ENCODE measurements at regions not wholly inside any gene's neighbourhood (a gene's known extent, or its start where the extent isn't known, plus 50 kb on each side); places are given as distances from the start of the nearest gene placed in this dataset.

- H3K4me2 ChIP-seq (ENCODE audit: low read length), result no peak overlapping the region
- no peaks in the 10 kb centered on the region for H3K79me2 ChIP-seq (ENCODE audit: low read length)
- TF ChIP-seq CTCF (IDR thresholded peaks at IDR 0.05; ENCODE audit: low read depth, low read length), result no peak
- TF ChIP-seq EZH2phosphoT487 (IDR thresholded peaks at IDR 0.05; ENCODE audit: low read depth), result no peak
Measured at GRCh38 chr2:45203400-45203799, 194.1 kb upstream of the SIX2 start.

GRCh38 chr2:45199973-45200372 is 190.7 kb upstream of the SIX2 start:
- TF ChIP-seq CTCF (IDR thresholded peaks at IDR 0.05; ENCODE audit: low read depth, low read length) (no peak), EZH2phosphoT487 (IDR thresholded peaks at IDR 0.05; ENCODE audit: low read depth) (no peak)
- Histone ChIP-seq H3K36me3 (replicated peaks; ENCODE audit: low read depth, low read length) (no peaks in the 10 kb centered on the region), H3K9ac (ENCODE audit: low read length) (no peak overlapping the region), H3K4me2 (ENCODE audit: low read length) (no peak overlapping the region), H3K27me3 (ENCODE audit: low read depth, low read length) (peaks cover 14% of the 10 kb centered on the region), H3K9me3 (ENCODE audit: insufficient read depth, low read length) (no peaks in the 10 kb centered on the region), H2AFZ (ENCODE audit: low read depth, low read length) (no peak overlapping the region), H3K4me1 (ENCODE audit: low read length) (no peaks in the 10 kb centered on the region), H3K79me2 (ENCODE audit: low read length) (no peaks in the 10 kb centered on the region), H4K20me1 (ENCODE audit: insufficient read depth, low read length) (no peaks in the 10 kb centered on the region), H3K27ac (ENCODE audit: low read length) (no peak overlapping the region), H3K4me3 (ENCODE audit: low read length) (no peak overlapping the region)

More at GRCh38 chr2:45203400-45203799, 194.1 kb upstream of the SIX2 start:
- H3K4me3 ChIP-seq (ENCODE audit: low read length), result no peak overlapping the region
- peaks cover 10% of the 10 kb centered on the region; the same call in 1 of the 2 replicates for H3K27me3 ChIP-seq (ENCODE audit: low read depth, low read length)
- H3K36me3 ChIP-seq (replicated peaks; ENCODE audit: low read depth, low read length), result no peaks in the 10 kb centered on the region
- no peak overlapping the region for H2AFZ ChIP-seq (ENCODE audit: low read depth, low read length)
- H3K4me1 ChIP-seq (ENCODE audit: low read length), result no peaks in the 10 kb centered on the region
- H3K27ac ChIP-seq (ENCODE audit: low read length), result no peak overlapping the region
- H4K20me1 ChIP-seq (ENCODE audit: insufficient read depth, low read length), result no peaks in the 10 kb centered on the region
- H3K9ac ChIP-seq (ENCODE audit: low read length), result no peak overlapping the region
- H3K9me3 ChIP-seq (ENCODE audit: insufficient read depth, low read length), result no peaks in the 10 kb centered on the region

GRCh38 chr2:45195916-45196315 is 186.7 kb upstream of the SIX2 start:
- Histone ChIP-seq H3K27ac (ENCODE audit: low read length) (no peak overlapping the region), H3K4me2 (ENCODE audit: low read length) (no peak overlapping the region), H3K79me2 (ENCODE audit: low read length) (no peaks in the 10 kb centered on the region)

GRCh38 chr2:45194596-45194995 is 185.3 kb upstream of the SIX2 start:
- no peaks in the 10 kb centered on the region for H4K20me1 ChIP-seq (ENCODE audit: insufficient read depth, low read length)
- no peak overlapping the region for H2AFZ ChIP-seq (ENCODE audit: low read depth, low read length)
- H3K9ac ChIP-seq (ENCODE audit: low read length), result no peak overlapping the region
- peaks cover 13% of the 10 kb centered on the region for H3K27me3 ChIP-seq (ENCODE audit: low read depth, low read length)
- no peaks in the 10 kb centered on the region for H3K4me1 ChIP-seq (ENCODE audit: low read length)
- H3K4me3 ChIP-seq (ENCODE audit: low read length), result no peak overlapping the region
- TF ChIP-seq EZH2phosphoT487 (IDR thresholded peaks at IDR 0.05; ENCODE audit: low read depth), result no peak
- TF ChIP-seq CTCF (IDR thresholded peaks at IDR 0.05; ENCODE audit: low read depth, low read length), result no peak
- H3K27ac ChIP-seq (ENCODE audit: low read length), result no peak overlapping the region
- no peaks in the 10 kb centered on the region for H3K36me3 ChIP-seq (replicated peaks; ENCODE audit: low read depth, low read length)
- no peaks in the 10 kb centered on the region for H3K9me3 ChIP-seq (ENCODE audit: insufficient read depth, low read length)
- H3K4me2 ChIP-seq (ENCODE audit: low read length), result no peak overlapping the region
- no peaks in the 10 kb centered on the region for H3K79me2 ChIP-seq (ENCODE audit: low read length)

More at GRCh38 chr2:45195916-45196315, 186.7 kb upstream of the SIX2 start:
- TF ChIP-seq EZH2phosphoT487 (IDR thresholded peaks at IDR 0.05; ENCODE audit: low read depth), result no peak
- TF ChIP-seq CTCF (IDR thresholded peaks at IDR 0.05; ENCODE audit: low read depth, low read length), result no peak
- Histone ChIP-seq H3K9me3 (ENCODE audit: insufficient read depth, low read length) (no peaks in the 10 kb centered on the region), H3K27me3 (ENCODE audit: low read depth, low read length) (peaks cover 13% of the 10 kb centered on the region), H3K4me1 (ENCODE audit: low read length) (no peaks in the 10 kb centered on the region), H3K36me3 (replicated peaks; ENCODE audit: low read depth, low read length) (no peaks in the 10 kb centered on the region), H4K20me1 (ENCODE audit: insufficient read depth, low read length) (no peaks in the 10 kb centered on the region), H2AFZ (ENCODE audit: low read depth, low read length) (no peak overlapping the region), H3K9ac (ENCODE audit: low read length) (no peak overlapping the region), H3K4me3 (ENCODE audit: low read length) (no peak overlapping the region)
